Prostate gland (tissue), 2 donors: ENCODE measurements at regions not wholly inside any gene's neighbourhood (a gene's known extent, or its start where the extent isn't known, plus 50 kb on each side); places are given as distances from the start of the nearest gene placed in this dataset.

ENCODE experiments used
- DNase-seq: peaks from one replicate; pipeline ENCODE4 v3.0.0-alpha.2; 2019; ENCODE audit warnings: low spot score
- H3K27ac ChIP-seq, 2 donors: fragments of 200-600 bp; sonication (generic); 2 replicates each; pipeline ENCODE4 v1.5.1; 2017 to 2019
- H3K27me3 ChIP-seq: fragments of 200-600 bp; sonication (generic); replicated peaks from 2 replicates; pipeline ENCODE4 v1.5.1; 2019; ENCODE audit not compliant: insufficient read depth
- H3K36me3 ChIP-seq, 2 donors: fragments of 200-600 bp; sonication (generic); 1 replicate in 1 of 2; 2 replicates in 1 of 2; pipeline versions ENCODE4 v1.5.1 to v1.8.1; 2017 to 2019
- H3K4me1 ChIP-seq: fragments of 200-600 bp; sonication (generic); replicated peaks from 2 replicates; pipeline ENCODE4 v1.5.1; 2019
- H3K4me3 ChIP-seq, 2 donors: fragments of 200-600 bp; sonication (generic); 2 replicates each; pipeline ENCODE4 v1.5.1; 2017 to 2019
- H3K9me3 ChIP-seq: fragments of 200-600 bp; sonication (generic); 2 replicates; pipeline ENCODE4 v1.5.1; 2017
- POLR2A ChIP-seq: fragments of 450-650 bp; IDR thresholded peaks from one replicate; pipeline ENCODE4 v1.6.1; 2016; ENCODE audit warnings: antibody characterized with exemption, mild to moderate bottlenecking
- POLR2AphosphoS5 ChIP-seq: sonication (generic); formaldehyde crosslinking; IDR thresholded peaks from one replicate; pipeline ENCODE4 v1.6.1; 2017; ENCODE audit warnings: antibody characterized with exemption
- WGBS: methylation state at CpG from one replicate; pipeline ENCODE4 v1.1.5; 2018; 5-methylcytosine and 5-hydroxymethylcytosine counted together
- intact Hi-C: fragments of 100-400 bp; cut with DNase I; formaldehyde crosslinking; loops from one replicate; pipeline ENCODE4 v1.14.2; 2022
- TF ChIP-seq, protein P1 (sequence below), 4 experiments: fragments of 200-600 bp in 2 of 4; fragments of 450-650 bp in 2 of 4; sonication (generic) in 2 of 4; IDR thresholded peaks; 1 replicate in 3 of 4; 2 replicates in 1 of 4; pipeline ENCODE4 v1.5.1; 2016 to 2019; ENCODE audit warnings: antibody characterized with exemption in 4 of 4, mild to moderate bottlenecking in 2 of 4, moderate library complexity in 2 of 4

DNA sequence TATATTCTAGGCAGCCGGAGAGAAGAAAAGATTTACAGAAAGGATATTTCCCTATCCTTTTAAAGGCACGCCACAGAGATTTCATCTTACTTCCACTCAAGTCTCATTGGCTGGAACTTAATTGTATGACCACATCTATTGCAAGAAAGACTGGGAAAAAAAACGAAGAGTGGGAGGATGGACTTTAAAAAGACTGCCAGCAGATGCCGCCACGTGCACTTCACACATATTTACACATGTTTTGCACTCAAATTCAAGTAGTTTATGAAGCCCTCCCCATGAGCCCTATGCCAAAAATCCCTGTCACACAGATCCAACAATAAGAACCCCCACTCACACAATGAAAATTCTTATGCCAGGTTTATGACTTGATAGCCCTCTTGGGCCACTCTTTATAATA is 138.5 kb upstream of the TYRP1 start:
- DNase-seq: no peak
- no peak overlapping the region for H3K4me3 ChIP-seq
- 35% methylated on average over 5 of the region's 5 CpGs for WGBS
- TF ChIP-seq, protein P1, sequence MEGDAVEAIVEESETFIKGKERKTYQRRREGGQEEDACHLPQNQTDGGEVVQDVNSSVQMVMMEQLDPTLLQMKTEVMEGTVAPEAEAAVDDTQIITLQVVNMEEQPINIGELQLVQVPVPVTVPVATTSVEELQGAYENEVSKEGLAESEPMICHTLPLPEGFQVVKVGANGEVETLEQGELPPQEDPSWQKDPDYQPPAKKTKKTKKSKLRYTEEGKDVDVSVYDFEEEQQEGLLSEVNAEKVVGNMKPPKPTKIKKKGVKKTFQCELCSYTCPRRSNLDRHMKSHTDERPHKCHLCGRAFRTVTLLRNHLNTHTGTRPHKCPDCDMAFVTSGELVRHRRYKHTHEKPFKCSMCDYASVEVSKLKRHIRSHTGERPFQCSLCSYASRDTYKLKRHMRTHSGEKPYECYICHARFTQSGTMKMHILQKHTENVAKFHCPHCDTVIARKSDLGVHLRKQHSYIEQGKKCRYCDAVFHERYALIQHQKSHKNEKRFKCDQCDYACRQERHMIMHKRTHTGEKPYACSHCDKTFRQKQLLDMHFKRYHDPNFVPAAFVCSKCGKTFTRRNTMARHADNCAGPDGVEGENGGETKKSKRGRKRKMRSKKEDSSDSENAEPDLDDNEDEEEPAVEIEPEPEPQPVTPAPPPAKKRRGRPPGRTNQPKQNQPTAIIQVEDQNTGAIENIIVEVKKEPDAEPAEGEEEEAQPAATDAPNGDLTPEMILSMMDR (IDR thresholded peaks at IDR 0.05): no peak
- TF ChIP-seq POLR2A: no peak
- no peak for TF ChIP-seq POLR2AphosphoS5
- no peaks in the 10 kb centered on the region for H3K36me3 ChIP-seq
- H3K4me1 ChIP-seq: no peaks in the 10 kb centered on the region
- H3K27ac ChIP-seq: no peak overlapping the region
- no peaks in the 10 kb centered on the region for H3K9me3 ChIP-seq
- H3K27me3 ChIP-seq: no peaks in the 10 kb centered on the region
- intact Hi-C loops: no loop called here

DNA sequence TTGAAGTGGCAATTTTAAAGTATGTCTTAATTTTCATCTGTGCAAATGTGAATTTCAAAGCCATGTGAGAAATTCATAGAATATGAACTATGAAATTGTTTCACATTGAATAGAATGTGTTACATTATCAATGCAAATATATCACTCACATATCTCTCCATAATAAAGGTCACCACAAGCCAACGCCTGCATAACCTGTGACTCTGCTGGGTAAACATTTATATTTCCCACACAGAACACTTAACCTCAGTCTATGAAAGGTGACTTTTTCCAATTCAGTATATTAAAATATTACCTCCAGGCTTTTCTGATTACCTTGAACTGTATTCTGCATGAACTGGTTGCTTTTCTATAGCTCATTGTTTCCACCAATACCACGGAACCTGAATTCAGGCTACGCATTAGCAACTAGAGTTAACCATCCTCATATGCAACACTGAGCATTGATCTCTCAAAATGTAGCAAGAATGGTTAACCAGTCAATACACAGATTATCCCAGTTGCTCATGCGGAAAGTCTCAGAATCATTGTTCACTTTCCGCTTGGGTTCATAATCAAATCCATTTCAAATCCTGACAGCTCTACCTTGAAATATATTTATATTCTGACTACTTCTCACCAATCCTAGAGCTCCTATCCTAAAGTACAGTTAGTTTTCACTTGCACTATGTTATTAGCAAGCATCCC is 126.6 kb upstream of the TYRP1 start:
- TF ChIP-seq POLR2A (no peak), POLR2AphosphoS5 (no peak)
- TF ChIP-seq, protein P1 (IDR thresholded peaks at IDR 0.05): no peak
- Histone ChIP-seq H3K27me3 (no peaks in the 10 kb centered on the region), H3K9me3 (no peaks in the 10 kb centered on the region), H3K4me3 (no peak overlapping the region), H3K4me1 (no peaks in the 10 kb centered on the region), H3K36me3 (no peaks in the 10 kb centered on the region), H3K27ac (no peak overlapping the region)
- intact Hi-C loops: no loop called here
- no peak for DNase-seq
- 89% methylated on average over 5 of the region's 5 CpGs for WGBS

DNA sequence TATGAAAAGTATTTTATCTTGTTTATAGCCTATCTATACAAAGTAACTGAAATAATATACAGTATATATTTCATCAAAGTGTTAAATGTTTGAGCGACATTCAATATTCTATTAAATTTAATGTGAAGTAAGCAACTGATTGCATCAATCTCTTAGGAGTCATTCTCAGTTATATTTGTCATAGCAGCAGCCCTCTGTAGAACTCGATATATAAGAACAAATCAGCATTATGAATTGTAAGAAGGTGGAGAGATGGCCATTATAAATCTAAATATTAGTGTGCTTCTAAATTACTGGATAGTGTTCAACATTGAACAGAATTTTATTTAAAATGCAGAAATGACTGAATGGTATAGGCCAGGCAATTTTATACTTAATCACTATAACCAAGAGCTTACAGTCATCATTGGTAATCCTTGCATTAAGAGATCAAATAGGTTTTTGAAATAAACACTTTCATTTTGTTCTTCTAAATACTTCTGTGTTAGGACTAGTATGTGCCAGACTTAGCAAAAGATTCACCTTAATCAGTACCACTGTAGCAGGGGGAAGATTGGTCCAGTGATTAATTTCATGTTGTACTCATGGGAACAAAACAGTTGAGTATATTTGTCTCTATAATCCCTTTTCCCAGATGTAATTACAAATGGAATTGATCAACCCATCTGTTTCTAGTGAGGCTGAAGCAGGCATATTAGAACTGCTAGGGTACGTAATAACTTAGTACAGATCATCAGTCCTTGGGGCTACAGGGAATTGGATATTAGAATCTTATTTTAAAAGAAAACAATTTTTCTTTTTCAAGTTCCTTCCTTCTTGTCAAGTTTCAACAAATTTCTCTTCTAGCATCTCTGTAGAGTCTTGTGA is 108.3 kb upstream of the TYRP1 start:
- no peaks in the 10 kb centered on the region for H3K9me3 ChIP-seq
- no peaks in the 10 kb centered on the region for H3K4me1 ChIP-seq
- no peaks in the 10 kb centered on the region for H3K27me3 ChIP-seq
- DNase-seq: no peak
- H3K36me3 ChIP-seq: no peaks in the 10 kb centered on the region
- TF ChIP-seq POLR2A (no peak), POLR2AphosphoS5 (no peak)
- TF ChIP-seq, protein P1 (IDR thresholded peaks at IDR 0.05): no peak
- no peak overlapping the region for H3K27ac ChIP-seq
- no peak overlapping the region for H3K4me3 ChIP-seq
- 95% methylated on average over 3 of the region's 3 CpGs for WGBS
- intact Hi-C loops: no loop called here

DNA sequence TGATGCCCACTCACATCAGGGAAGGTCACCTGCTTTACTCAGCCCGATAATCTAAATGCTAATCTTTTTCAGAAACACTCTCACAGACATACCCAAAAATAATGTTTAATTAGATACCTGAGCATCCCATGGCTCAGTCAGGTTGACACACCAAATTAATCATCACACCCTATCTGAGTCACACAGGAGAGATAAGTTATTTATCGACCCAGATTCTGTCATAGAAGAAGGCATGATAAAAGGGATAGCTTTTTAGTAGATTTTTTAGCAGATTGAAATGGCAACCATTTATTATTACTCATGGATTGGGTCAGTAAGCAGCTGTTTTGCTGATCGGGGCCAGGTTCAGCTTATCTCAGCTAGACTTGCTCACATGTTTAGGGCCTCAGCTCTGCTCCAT is 97.8 kb upstream of the TYRP1 start:
- WGBS: 86% methylated on average over 3 of the region's 3 CpGs
- no peaks in the 10 kb centered on the region for H3K9me3 ChIP-seq
- H3K4me3 ChIP-seq: no peak overlapping the region
- H3K27me3 ChIP-seq: no peaks in the 10 kb centered on the region
- H3K36me3 ChIP-seq: no peaks in the 10 kb centered on the region
- no peak for DNase-seq
- TF ChIP-seq POLR2A (no peak), POLR2AphosphoS5 (no peak)
- TF ChIP-seq, protein P1 (IDR thresholded peaks at IDR 0.05): no peak
- intact Hi-C loops: no loop called here
- H3K27ac ChIP-seq: no peak overlapping the region
- no peaks in the 10 kb centered on the region for H3K4me1 ChIP-seq
